GM12878 (cell line): ENCODE measurements at regions not wholly inside any gene's neighbourhood (a gene's known extent, or its start where the extent isn't known, plus 50 kb on each side); places are given as distances from the start of the nearest gene placed in this dataset.

Experiments
- ATAC-seq: fragments of 200-7000 bp; cut with Tn5 transposase; 3 replicates; pipeline ENCODE4 v1.9.1; 2020; ENCODE audit warnings: mild to moderate bottlenecking, moderate library complexity
- BruUV-seq: library from RNA; stranded (reverse); fragments of 400-500 nt; replicated peaks from 2 replicates; lab custom pipeline; 2021; lab: Mats Ljungman, UMichigan
- CTCF ChIA-PET: fragments of 300-600 bp; sonication (Branson Sonifier 250); formaldehyde crosslinking; extraction: SDS; loops from one replicate; lab custom pipeline; 2021; ENCODE audit warnings: inconsistent platforms; lab: Yijun Ruan, JAX
- POLR2A ChIA-PET: fragments of 350-600 bp; formaldehyde crosslinking; extraction: SDS; loops from one replicate; lab custom pipeline; 2021; ENCODE audit warnings: inconsistent platforms; lab: Charles Lee
- RAD21 ChIA-PET: fragments of 300-600 bp; sonication (Branson Sonifier 250); formaldehyde crosslinking; loops from one replicate; lab custom pipeline; 2023; ENCODE audit warnings: antibody characterized with exemption; ENCODE audit not compliant: unreplicated experiment; lab: Charles Lee
- SMC1A ChIA-PET: fragments of 300-600 bp; sonication (Branson Sonifier 250); formaldehyde crosslinking; loops from one replicate; lab custom pipeline; 2023; ENCODE audit not compliant: unreplicated experiment, uncharacterized antibody; lab: Charles Lee
- DNase-seq: peaks from one replicate; pipeline ENCODE4 v3.0.0-alpha.2; 2011; ENCODE audit warnings: low read depth, low spot score
- FAIRE-seq: peaks from 3 replicates; lab custom pipeline; 2011; peaks lifted over from hg19 to GRCh38; lab: Jason Lieb, UNC
- H2AFZ ChIP-seq: 2 replicates; pipeline ENCODE4 v1.6.0; 2011; ENCODE audit warnings: low read depth, low read length, control low read depth; ENCODE audit not compliant: control insufficient read depth
- H3K27ac ChIP-seq: 2 replicates; pipeline ENCODE4 v1.5.1; 2011; ENCODE audit warnings: control low read depth; ENCODE audit not compliant: control insufficient read depth, insufficient read depth
- H3K27me3 ChIP-seq, 2 experiments: replicated peaks in 1 of 2; 2 replicates each; pipeline versions ENCODE4 v1.6.0 to v1.6.1; 2011; ENCODE audit warnings: low read length in 1 of 2; ENCODE audit not compliant: control insufficient read depth in 2 of 2, insufficient read depth in 2 of 2
- H3K36me3 ChIP-seq, 2 experiments: 2 replicates each; pipeline ENCODE4 v1.5.1; 2011; ENCODE audit warnings: low read length in 1 of 2; ENCODE audit not compliant: control insufficient read depth in 2 of 2, insufficient read depth in 2 of 2
- H3K4me1 ChIP-seq: 2 replicates; pipeline ENCODE4 v1.6.1; 2011; ENCODE audit warnings: mild to moderate bottlenecking, low read length, moderate library complexity, mixed read lengths; ENCODE audit not compliant: control insufficient read depth, insufficient read depth
- H3K4me2 ChIP-seq: 2 replicates; pipeline ENCODE4 v1.6.0; 2011; ENCODE audit warnings: control low read depth; ENCODE audit not compliant: control insufficient read depth, insufficient read depth
- H3K4me3 ChIP-seq: fragments of 200-600 bp; sonication (generic); 2 replicates; pipeline ENCODE4 v1.5.1; 2016
- H3K79me2 ChIP-seq: 2 replicates; pipeline ENCODE4 v1.6.0; 2011; ENCODE audit warnings: low read length; ENCODE audit not compliant: control insufficient read depth, insufficient read depth
- H3K9ac ChIP-seq: 2 replicates; pipeline ENCODE4 v1.8.0; 2011; ENCODE audit warnings: low read length, control low read depth, mixed read lengths; ENCODE audit not compliant: control insufficient read depth, insufficient read depth
- H3K9me3 ChIP-seq: replicated peaks from 3 replicates; pipeline ENCODE4 v1.5.1; 2011; ENCODE audit warnings: mild to moderate bottlenecking, low read length; ENCODE audit not compliant: control insufficient read depth, insufficient read depth
- H4K20me1 ChIP-seq: 2 replicates; pipeline ENCODE4 v1.6.0; 2011; ENCODE audit not compliant: control insufficient read depth, insufficient read depth
- CREM ChIP-seq: IDR thresholded peaks from 2 replicates; pipeline ENCODE4 v1.6.1; 2014; ENCODE audit warnings: antibody characterized with exemption, low read depth
- FOXM1 ChIP-seq: IDR thresholded peaks from 2 replicates; pipeline ENCODE4 v1.6.1; 2012; ENCODE audit warnings: low read depth, mild to moderate bottlenecking, inconsistent platforms, low read length, moderate library complexity
- GATAD2B ChIP-seq: fragments of 450-650 bp; conservative IDR thresholded peaks from 2 replicates; pipeline ENCODE4 v1.6.1; 2017; ENCODE audit warnings: low read depth, mild to moderate bottlenecking, moderate library complexity
- JUNB ChIP-seq: IDR thresholded peaks from 2 replicates; pipeline ENCODE4 v1.6.1; 2016; ENCODE audit warnings: antibody characterized with exemption, mild to moderate bottlenecking
- MTA2 ChIP-seq: fragments of 450-650 bp; IDR thresholded peaks from 2 replicates; pipeline ENCODE4 v1.6.1; 2016; ENCODE audit warnings: low read depth, mild to moderate bottlenecking, moderate library complexity
- MXI1 ChIP-seq: fragments of 150-350 bp; IDR thresholded peaks from 2 replicates; pipeline ENCODE4 v1.6.1; 2011; ENCODE audit warnings: low read depth, mild to moderate bottlenecking, inconsistent platforms, low read length, improper control_type of control experiment
- MYB ChIP-seq: fragments of 150-350 bp; IDR thresholded peaks from 2 replicates; pipeline ENCODE4 v1.6.1; 2014; ENCODE audit warnings: mild to moderate bottlenecking, low read depth, low read length, borderline replicate concordance
- PAX8 ChIP-seq: fragments of 450-650 bp; IDR thresholded peaks from 2 replicates; pipeline ENCODE4 v1.6.1; 2017; ENCODE audit warnings: mild to moderate bottlenecking, moderate library complexity
- PML ChIP-seq: IDR thresholded peaks from 2 replicates; pipeline ENCODE4 v1.6.1; 2012; ENCODE audit warnings: low read length, inconsistent platforms
- RCOR1 ChIP-seq: conservative IDR thresholded peaks from 2 replicates; pipeline ENCODE4 v1.6.1; 2012; ENCODE audit warnings: low read depth, low read length, improper control_type of control experiment
- SREBF2 ChIP-seq: IDR thresholded peaks from 2 replicates; pipeline ENCODE4 v1.6.1; 2012; ENCODE audit warnings: mild to moderate bottlenecking, low read length
- TAF1 ChIP-seq: IDR thresholded peaks from 2 replicates; pipeline ENCODE4 v1.6.1; 2011; ENCODE audit warnings: mild to moderate bottlenecking, low read depth, low read length, borderline replicate concordance
- ZNF207 ChIP-seq: fragments of 450-650 bp; IDR thresholded peaks from 2 replicates; pipeline ENCODE4 v1.6.1; 2014; ENCODE audit warnings: antibody characterized with exemption, mild to moderate bottlenecking, borderline replicate concordance
- ZNF217 ChIP-seq: fragments of 450-650 bp; IDR thresholded peaks from 2 replicates; pipeline ENCODE4 v1.6.1; 2017; ENCODE audit warnings: antibody characterized with exemption, mild to moderate bottlenecking
- WGBS: methylation state at CpG from one replicate; pipeline ENCODE4 v1.1.6; 2016; ENCODE audit warnings: low lambda C conversion rate; ENCODE audit not compliant: insufficient replicate concordance, insufficient coverage; ENCODE audit errors: missing lambda C conversion rate; 5-methylcytosine and 5-hydroxymethylcytosine counted together
- in situ Hi-C: fragments of 300-500 bp; cut with MboI; formaldehyde crosslinking; loops from 9 replicates; pipeline ENCODE4 v1.14.3; 2018; ENCODE audit warnings: mixed read lengths
- intact Hi-C: fragments of 100-400 bp; cut with micrococcal nuclease; formaldehyde crosslinking; loops from one replicate; pipeline ENCODE4 v1.14.2; 2022; ENCODE audit not compliant: unreplicated experiment
- TF ChIP-seq, protein P1 (sequence below): IDR thresholded peaks from 2 replicates; pipeline ENCODE4 v1.6.1; 2012; ENCODE audit warnings: low read depth, low read length, improper control_type of control experiment
- TF ChIP-seq, protein P2 (sequence below): fragments of 450-650 bp; IDR thresholded peaks from 2 replicates; pipeline ENCODE4 v1.6.1; 2016; ENCODE audit warnings: mild to moderate bottlenecking, moderate library complexity, borderline replicate concordance

DNA sequence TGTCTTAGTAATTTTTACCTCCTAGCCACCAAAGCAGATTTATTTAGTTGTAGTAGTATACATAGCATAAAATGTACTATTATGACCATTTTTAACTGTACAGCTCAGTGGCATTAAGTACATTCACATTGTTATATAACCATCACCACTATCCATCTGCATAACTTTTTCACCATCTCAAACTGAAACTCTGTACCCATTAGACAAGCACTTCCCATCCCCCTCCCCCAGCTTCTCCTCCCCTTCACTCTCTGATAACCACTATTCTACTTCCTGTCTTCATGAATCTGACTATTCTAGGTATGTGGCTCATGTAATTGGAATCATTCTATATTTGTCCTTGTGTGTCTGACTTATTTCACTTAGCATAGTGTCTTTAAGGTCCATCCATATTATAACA, 71.9 kb downstream of the MRPL32 start:
- ATAC-seq (peak; percentile 72), FAIRE-seq (no peak)
- Histone ChIP-seq H2AFZ (no peak overlapping the region), H3K27me3 (no peaks in the 10 kb centered on the region), H3K79me2 (no peaks in the 10 kb centered on the region), H3K4me3 (no peak overlapping the region), H3K9ac (no peak overlapping the region), H3K9me3 (no peaks in the 10 kb centered on the region), H3K4me1 (no peaks in the 10 kb centered on the region), H3K27ac (no peak overlapping the region), H4K20me1 (no peaks in the 10 kb centered on the region), H3K36me3 (no peaks in the 10 kb centered on the region)
- no TSS peak for BruUV-seq
- POLR2A ChIA-PET = no interaction called here
- intact Hi-C loops = no loop called here
- CTCF ChIA-PET = no interaction called here
- SMC1A ChIA-PET = interaction anchor here (0.6 to 1.8 kb wide), 3 partner anchors 40 to 57 kb away, joined by 3 to 7 read pairs (median 5); no protein-coding TSS in a partner anchor
- RAD21 ChIA-PET = no interaction called here
- TF ChIP-seq JUNB (no peak), TAF1 (no peak), ZNF217 (peak; percentile 21; the same call in 1 of the 2 replicates), RCOR1 (no peak), CREM (no peak)
- TF ChIP-seq, all 136 proteins: peak for 1
- no peak overlapping the region for H3K4me2 ChIP-seq
- in situ Hi-C loops = no loop called here
- no peak for DNase-seq

DNA sequence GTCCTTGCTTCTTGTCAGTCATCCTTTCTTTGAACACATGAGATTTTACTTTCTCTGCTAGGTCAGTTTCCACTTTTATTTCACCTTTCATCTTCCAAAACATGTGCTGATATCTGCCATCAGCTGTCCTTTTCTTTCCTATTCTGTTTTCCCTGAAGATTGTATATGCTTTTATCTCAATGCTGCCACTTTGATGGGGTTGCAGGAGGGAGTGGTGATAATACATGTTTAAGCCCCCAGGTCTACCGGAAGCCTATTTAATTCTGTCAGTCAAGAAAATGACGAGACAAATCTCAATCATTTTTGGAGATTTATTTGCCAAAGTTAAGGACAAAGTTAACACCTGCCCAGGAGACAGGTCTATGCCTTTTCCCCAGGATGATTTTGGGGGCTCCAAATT, 73.8 kb downstream of the MRPL32 start:
- SMC1A ChIA-PET = interaction anchor here (1.5 kb wide), 1 partner anchor 22 kb away, joined by 3 read pairs; no protein-coding TSS in a partner anchor
- intact Hi-C loops (no loop called here), in situ Hi-C loops (no loop called here)
- no peak overlapping the region for H3K9ac ChIP-seq
- no peaks in the 10 kb centered on the region for H4K20me1 ChIP-seq
- H3K4me1 ChIP-seq = no peaks in the 10 kb centered on the region
- DNase-seq (no peak), ATAC-seq (no peak), FAIRE-seq (no peak)
- H3K4me3 ChIP-seq = no peak overlapping the region
- CTCF ChIA-PET = interaction anchor here (0.8 to 1.2 kb wide), 2 partner anchors 12 to 64 kb away, joined by 3 read pairs; no protein-coding TSS in a partner anchor
- H3K79me2 ChIP-seq = no peaks in the 10 kb centered on the region
- RAD21 ChIA-PET = no interaction called here
- 48% methylated on average over 2 of the region's 2 CpGs for WGBS
- POLR2A ChIA-PET = no interaction called here
- H3K27ac ChIP-seq = no peak overlapping the region
- H2AFZ ChIP-seq = no peak overlapping the region
- no peaks in the 10 kb centered on the region for H3K36me3 ChIP-seq
- no peaks in the 10 kb centered on the region for H3K9me3 ChIP-seq
- BruUV-seq = no TSS peak
- H3K27me3 ChIP-seq = no peaks in the 10 kb centered on the region
- H3K4me2 ChIP-seq = no peak overlapping the region
- TF ChIP-seq, protein P1, sequence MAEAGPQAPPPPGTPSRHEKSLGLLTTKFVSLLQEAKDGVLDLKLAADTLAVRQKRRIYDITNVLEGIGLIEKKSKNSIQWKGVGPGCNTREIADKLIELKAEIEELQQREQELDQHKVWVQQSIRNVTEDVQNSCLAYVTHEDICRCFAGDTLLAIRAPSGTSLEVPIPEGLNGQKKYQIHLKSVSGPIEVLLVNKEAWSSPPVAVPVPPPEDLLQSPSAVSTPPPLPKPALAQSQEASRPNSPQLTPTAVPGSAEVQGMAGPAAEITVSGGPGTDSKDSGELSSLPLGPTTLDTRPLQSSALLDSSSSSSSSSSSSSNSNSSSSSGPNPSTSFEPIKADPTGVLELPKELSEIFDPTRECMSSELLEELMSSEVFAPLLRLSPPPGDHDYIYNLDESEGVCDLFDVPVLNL = no peak
- TF ChIP-seq PML (no peak), GATAD2B (no peak), PAX8 (no peak), MXI1 (no peak), MTA2 (no peak), SREBF2 (no peak), RCOR1 (no peak), ZNF207 (no peak), MYB (no peak), JUNB (no peak), FOXM1 (no peak)
- TF ChIP-seq, protein P2, sequence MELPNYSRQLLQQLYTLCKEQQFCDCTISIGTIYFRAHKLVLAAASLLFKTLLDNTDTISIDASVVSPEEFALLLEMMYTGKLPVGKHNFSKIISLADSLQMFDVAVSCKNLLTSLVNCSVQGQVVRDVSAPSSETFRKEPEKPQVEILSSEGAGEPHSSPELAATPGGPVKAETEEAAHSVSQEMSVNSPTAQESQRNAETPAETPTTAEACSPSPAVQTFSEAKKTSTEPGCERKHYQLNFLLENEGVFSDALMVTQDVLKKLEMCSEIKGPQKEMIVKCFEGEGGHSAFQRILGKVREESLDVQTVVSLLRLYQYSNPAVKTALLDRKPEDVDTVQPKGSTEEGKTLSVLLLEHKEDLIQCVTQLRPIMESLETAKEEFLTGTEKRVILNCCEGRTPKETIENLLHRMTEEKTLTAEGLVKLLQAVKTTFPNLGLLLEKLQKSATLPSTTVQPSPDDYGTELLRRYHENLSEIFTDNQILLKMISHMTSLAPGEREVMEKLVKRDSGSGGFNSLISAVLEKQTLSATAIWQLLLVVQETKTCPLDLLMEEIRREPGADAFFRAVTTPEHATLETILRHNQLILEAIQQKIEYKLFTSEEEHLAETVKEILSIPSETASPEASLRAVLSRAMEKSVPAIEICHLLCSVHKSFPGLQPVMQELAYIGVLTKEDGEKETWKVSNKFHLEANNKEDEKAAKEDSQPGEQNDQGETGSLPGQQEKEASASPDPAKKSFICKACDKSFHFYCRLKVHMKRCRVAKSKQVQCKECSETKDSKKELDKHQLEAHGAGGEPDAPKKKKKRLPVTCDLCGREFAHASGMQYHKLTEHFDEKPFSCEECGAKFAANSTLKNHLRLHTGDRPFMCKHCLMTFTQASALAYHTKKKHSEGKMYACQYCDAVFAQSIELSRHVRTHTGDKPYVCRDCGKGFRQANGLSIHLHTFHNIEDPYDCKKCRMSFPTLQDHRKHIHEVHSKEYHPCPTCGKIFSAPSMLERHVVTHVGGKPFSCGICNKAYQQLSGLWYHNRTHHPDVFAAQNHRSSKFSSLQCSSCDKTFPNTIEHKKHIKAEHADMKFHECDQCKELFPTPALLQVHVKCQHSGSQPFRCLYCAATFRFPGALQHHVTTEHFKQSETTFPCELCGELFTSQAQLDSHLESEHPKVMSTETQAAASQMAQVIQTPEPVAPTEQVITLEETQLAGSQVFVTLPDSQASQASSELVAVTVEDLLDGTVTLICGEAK = no peak
